Stimulated activated CD4-positive, alpha-beta T cell treated with anti-CD3 and anti-CD28 coated beads, TNF-alpha, amount 100 ng/mL, for 48 hours (primary cell): ENCODE measurements at regions not wholly inside any gene's neighbourhood (a gene's known extent, or its start where the extent isn't known, plus 50 kb on each side); places are given as distances from the start of the nearest gene placed in this dataset.
"Not testable (repeated sequence)": the region's sequence is repeated elsewhere in the genome, so short reads cannot be mapped to it uniquely, and the experiment has no call there.

Source experiments
- DNase-seq, 3 donors: peaks; one replicate each; pipeline ENCODE4 v3.0.0-alpha.2; 2020; ENCODE audit warnings: low read depth in 3 of 3

DNA sequence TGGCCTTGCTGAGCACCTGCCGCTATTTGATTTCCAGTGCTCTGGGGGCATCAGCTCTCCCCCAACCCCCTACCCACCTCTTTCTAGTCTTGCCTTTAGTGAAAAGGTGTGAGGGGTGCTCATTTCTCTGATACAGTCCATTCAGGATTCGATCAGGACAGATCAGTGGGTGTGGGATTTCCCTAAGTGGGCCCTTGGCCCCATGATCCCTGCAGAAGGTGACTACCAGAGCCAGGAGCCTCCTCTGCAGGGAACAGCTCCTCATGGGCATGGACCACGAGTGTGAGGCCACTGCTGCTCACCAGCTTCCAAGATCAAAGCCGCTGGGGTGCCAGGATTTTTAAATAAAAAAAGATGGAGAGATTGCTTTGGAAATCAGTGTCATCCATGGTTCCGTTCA lies 835.2 kb upstream of the ID2 start:
- DNase-seq, result no peak

DNA sequence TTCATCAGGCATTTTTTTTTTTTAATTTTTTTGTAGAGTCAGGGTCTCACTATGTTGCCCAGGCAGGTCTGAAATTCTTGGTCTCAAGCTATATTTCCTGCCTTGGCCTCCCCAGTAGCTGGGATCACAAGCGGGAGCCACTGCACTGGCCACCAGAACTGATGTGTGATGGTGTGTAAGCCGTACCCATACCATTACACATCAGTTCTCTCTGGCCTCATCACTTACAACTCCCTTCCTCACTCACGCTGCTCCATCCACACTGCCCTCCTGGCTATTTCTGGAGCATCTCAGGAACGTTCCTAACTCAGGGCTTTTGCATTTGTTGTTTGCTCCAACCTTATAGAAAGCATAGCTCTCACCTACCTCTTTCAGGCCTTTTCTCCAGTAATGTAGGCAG lies 834.5 kb upstream of the ID2 start:
- DNase-seq, result no peak

DNA sequence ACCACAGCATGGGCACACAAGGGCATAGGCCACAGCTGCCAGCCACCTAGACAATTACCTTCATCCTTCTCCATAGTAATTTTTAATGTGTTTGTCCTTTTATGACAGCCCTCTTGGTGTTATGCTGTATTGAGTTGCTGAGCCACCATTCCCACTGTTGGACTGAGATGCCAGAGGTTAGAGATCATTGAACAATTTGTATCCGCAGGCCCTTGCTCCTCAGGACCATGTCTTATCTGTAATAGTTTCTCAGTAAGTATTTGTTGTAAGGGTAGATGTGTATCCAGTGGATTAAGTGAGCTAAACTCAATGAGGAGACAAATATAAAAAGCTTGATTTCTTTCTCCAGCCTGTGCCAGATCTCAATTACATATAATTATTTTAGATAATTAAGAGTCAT lies 832.8 kb upstream of the ID2 start:
- no peak for DNase-seq

DNA sequence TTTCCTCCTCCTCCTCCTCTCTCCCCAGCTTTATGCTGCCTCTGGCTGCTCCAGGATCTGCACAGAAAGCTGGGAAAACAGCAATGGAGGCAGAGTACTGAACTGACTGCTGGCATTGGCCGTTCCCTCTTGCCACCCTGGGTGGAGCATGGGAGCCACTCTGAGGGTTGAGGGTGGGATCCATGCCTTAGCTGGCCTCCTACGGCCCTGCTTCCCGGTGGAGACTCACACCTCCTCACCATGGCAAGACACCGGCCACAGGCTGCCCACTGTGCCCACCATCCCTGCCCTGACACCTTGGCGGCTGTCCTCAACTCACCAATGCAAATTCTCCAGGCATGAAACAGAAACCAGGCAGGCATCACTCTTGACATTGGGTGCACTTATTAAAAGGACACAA lies 832.3 kb upstream of the ID2 start:
- DNase-seq, result no peak

DNA sequence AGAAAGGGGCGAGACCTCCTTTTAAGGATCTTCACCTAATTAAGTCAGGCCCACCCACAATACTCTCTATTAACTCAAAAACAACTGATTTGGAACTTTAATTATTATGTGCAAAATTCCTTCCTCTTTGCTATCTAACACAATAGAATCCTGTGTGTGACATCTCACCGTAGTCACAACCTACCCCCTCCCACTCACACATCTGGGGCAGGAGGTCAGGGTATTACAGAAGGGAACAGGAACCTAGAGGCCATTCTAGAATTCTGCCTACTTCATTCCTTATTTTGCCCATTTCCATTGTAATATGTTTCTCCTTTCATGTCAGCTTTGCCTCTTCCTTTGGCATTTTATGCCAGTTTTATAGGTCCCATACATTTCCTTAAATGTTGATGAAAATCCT lies 829.3 kb upstream of the ID2 start:
- no peak for DNase-seq

DNA sequence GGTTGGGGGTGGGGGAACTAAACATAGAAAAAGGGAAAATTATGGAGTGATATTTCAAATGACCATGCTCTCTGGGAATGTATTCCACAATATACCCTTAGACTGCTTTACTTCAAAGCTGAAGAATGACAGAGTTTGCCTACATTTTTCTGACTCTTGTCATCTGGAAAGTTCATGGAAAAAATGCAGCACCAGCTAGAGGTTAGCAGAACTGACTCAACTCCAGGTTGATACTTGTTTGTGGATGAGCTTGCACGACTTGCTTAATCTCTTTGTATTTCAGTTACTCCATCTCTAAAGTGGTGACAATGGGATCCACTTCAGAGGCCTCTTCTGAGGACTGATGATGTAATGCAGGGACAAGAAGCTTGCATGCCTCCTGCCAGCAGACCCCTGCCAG lies 824.0 kb upstream of the ID2 start:
- no peak for DNase-seq

DNA sequence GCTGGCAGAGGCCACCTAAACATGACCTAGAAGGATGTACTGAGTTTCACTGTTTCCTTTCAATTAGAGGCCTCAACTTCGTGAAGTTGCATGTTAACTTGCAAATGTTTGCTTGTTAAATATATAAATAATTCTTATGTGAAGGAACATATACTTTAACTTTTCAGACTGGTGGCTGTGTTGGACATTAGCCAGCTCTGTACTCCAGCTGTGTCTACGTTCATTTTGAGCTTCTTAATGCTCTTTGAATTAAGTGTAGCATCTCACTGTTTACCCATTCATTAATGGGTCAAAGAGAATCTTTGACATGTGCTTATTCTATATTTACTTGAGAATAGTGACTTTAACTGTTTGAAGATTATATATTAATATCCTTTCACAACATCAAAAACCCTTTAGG lies 823.2 kb upstream of the ID2 start:
- no peak for DNase-seq

DNA sequence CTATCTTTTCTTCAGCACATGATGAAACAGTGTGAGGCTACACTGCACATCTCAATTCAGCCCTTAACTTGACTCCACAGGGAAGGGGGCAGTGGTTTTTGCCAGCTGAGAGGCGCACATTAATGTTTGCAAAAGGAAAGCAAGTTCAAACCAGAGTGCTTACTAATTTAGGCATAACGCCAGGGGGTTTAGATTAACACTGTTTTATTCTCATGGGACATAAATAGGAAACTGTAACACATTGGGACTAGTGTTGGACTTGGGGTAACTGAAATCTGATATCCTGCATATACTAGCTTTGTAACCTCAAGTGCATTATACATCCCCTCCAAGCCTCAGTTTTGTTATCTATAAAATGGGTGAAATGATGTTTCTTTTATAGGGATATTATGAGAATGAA lies 821.2 kb upstream of the ID2 start:
- no peak for DNase-seq

DNA sequence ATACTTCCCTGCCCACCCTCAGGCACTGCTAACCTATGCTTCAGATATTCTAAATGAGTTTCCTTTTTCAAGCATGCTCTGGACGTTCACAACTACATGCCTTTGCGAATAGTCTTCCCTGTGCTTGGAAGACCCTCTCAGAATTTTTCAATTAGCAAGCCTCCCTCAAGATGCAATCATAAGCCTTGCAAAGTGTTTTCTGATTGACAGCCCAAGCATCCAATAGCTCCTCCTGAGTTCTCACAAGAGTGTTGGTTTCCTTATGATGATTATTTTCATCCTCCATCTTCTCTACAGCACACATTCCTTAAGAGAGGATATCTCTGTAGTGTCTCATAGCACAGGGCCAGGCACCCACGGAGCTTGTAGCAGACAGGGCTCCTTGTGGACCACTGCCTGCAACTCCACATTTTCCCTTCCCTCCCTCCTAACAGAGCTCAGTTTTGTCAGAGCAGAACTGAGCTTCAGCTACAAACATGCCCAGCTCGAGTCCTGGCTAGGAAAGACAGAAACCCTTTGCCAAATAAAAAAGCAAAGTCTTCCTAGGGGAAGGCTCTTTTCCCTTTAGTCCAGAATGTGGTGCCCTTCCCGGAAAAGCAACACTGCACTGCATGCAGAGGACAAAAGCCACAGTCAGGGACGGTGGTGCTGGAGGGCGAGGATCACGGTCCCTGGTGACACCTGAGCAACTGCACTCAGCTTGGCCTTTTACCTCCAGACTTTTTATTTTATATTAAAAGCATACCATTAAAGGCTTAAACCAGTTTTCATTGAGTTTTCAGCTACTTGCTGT lies 819.8 kb upstream of the ID2 start:
- DNase-seq, result no peak

DNA sequence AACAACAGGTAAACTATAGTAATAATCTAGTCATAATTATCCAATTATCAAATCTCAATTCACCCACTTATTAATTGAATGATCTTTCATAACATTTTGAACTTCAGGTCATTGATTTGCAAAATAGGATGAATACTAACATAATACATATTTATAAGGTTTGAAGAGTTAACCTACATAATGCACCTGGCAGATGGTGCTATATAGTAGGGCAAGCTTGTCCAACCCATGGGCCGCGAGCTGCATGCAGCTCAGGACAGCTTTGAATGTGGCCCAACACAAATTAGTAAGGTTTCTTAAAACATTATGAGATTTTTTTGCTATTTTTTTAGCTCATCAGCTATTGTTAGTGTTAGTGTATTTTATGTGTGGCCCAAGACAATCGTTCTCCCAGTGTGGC lies 815.8 kb upstream of the ID2 start:
- no peak for DNase-seq

DNA sequence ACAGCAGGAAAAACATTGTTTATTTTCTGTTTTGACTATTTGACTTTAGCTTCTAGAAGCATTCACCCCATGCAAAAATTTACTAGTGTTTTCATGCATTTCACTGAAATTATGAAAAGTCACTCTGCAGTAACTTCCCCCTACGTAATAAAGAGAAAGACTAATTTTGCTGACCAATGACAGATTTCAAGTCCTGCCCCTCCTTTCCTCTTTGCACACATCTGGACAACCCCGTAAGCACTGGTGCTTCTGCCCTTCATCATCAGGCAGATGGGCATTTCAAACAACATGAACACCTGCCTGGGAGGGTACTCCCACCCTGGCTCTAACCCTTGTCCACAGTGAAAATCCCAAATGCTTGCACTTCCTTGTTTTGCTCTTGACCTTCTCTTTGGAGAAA lies 815.0 kb upstream of the ID2 start:
- DNase-seq, result no peak

DNA sequence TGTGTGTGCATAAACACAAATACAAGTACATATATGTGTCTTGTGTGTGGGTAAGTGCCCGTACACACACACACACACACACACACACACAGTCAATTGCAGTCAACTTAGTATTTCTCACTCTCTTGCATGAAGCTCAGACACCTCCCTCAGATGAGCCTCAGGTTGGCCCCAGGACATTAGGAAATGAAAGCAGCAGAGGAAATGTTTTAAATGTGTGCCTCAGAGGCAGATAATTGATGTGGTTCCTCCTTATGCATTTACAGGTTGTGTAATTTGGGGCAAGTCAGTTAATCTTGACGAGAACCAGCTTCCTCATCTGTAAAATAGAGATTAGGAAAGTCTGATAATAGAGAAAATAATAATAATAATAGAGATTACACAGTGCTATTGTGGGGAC lies 814.0 kb upstream of the ID2 start:
- no peak for DNase-seq

DNA sequence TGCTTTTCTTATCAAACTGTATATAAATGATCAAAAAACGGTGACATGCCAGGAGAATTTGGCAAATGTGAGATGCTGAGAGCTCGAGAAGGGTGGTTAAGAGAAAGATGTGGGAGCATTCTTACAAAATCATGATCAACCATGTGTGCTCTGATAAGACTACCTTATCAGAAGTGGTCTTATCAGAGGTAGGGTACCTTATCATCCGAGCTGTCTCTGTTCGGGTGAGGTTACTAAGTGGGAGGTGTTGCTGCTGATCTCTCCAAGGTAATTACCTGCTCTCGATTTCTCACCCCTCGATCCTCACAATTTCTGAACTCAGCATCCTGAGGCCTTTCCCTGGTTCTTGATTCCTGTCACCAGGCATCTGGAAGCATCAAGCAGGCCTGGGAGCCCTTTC lies 813.0 kb upstream of the ID2 start:
- no peak for DNase-seq

DNA sequence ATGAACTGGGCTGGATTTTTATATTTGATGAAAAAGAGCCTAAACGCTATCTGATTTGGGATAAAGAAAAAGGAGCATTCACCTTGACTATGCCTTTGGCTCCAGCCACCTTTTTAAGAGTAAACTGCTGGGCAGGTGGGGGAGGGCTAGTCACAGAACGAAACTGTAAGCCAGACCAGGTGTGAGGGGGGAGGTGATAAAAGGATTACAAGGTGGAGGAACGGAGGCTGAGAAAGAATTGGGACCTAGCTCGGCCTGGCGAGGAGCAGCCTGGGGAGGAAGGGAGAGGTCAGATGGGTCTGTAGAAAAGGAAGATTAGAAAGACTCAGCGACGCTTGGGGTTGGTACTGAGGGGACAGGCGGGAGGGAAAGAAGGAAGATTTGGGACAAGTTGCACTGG lies 805.4 kb upstream of the ID2 start:
- DNase-seq, result not testable (repeated sequence)

DNA sequence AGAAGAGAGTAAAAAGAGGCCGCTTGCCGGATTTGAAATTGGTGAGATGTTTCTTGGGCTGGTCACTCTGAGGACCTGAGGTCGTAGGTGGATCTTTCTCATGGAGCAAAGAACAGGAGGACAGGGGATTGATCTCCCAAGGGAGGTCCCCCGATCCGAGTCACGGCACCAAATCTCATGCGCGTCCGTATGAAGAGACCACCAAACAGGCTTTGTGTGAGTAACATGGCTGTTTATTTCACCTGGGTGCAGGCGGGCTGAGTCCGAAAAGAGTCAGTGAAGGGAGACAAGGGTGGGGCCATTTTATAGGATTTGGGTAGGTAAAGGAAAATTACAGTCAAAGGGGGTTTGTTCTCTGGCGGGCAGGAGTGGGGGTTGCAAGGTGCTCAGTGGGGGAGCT lies 803.6 kb upstream of the ID2 start:
- not testable (repeated sequence) for DNase-seq

DNA sequence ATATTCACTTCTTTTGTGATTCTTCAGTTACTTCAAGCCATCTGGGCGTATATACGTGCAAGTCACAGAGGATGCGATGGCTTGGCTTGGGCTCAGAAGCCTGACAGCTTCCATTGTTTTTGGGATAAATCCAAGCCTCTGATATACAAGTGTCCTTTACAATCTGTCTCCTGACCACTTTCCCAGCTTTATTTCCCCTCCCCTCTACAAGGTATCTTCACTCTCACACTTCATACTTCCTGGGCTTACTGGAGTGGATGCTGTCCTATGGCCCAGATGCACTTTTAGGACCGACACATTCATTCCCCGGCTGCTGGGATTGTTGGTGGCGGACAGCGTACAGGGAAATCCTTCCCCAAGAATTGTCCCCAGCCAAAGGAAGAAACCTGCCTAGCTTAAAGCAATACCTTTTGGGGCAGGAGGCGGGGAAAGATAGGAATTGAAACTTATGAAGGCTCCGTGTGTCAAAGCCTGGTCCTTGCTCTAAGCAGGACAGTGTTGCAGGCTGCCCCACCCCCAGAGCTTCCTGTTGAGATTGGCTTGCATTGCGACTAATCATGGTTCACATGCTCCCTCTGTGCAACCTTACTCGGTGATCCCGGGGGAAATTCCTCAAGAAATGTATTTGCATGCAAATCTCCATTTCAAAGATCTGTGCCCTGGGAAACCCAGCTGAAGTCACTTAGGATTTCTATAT lies 802.9 kb upstream of the ID2 start:
- DNase-seq, result no peak

DNA sequence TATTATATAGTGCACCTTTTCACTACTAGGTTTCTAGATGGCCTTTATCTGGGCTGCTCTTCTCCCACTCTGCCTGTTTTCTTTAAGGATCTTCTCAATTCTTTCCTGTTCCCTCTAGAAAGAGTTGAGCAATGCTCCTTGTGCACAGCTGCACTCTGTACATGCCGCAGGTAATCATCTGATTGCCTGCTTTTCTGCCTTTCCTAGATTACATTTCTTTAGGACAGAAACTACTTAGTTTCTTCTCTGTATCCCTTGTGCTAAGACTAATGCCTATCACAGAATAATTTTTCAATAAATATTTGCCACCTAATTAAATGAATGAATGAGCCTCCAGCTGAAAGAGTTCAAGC lies 802.4 kb upstream of the ID2 start:
- no peak for DNase-seq

DNA sequence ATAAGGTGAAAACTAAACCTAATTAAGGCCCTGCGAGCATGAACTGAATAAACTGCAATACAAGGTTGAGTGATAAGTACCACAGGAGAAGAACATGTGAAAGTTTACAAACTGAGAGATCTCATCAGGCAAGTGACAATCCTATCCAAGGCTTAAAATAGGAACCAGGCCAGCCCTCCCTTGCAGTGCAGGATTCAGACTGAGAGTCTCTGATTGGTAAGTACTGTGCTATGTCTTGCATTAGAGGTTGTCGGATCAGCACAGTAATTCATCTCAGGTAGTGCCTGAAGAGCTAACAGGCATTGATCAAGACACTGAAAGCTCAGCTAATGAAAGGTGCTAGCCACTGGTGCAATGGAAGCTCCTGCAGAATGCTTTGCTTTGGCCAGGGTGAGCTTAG lies 801.7 kb upstream of the ID2 start:
- no peak for DNase-seq

DNA sequence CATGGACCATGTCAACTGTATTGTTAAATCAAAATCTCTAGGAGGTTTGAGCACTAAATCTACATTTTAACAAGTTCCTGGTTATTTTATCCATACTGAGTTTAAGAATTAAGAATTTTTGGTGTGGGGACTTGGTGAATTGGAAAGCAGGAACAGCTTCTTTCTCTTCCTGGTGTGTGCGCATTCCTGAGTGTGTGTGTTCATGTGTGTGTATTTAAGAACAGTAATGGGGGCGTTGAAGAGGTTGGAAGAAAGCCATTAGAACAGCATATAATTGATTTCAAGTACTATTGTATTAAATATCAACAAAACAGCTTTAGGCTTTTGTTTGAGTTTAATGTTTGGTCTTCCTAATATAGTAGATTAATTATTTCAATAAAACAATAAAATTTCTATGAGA lies 801.3 kb upstream of the ID2 start:
- DNase-seq, result no peak

DNA sequence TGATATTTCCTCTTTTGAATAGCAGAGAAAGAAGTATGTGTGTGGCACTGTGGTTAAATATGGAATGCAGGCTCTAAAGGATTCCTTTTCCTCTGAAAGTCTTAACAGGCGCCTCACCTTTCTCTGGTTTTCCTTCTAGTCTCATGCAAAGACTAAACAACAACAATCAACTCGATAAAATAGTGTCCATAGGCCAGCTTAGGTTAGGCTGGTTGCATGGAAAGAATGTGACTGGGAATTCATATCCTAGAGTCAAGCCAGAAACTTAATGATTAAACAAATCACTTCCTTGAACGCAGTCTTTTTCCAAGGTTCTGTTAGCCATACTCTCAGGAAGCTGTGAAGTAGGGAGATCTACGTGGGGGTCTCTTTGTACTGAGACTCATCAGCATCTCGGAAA lies 800.8 kb upstream of the ID2 start:
- DNase-seq, result no peak

DNA sequence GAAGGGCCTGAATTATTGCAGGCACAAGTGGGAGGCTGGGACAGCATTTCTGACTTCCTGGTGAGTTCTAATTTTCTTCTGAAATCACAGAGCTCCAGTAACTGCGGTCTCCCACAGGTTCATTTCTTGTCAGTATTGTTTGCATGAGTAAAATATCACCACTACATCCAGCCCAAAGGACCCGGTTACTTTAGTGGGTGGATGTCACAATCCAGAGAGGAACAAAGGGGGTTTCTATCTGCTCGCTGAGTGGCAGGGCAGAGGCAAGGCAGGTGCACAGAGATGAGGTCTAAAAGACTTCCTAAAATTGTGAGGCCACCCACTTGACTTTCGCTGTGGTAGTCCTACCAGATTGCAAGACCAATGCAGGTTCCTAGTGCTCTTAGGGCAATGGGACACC lies 800.4 kb upstream of the ID2 start:
- no peak for DNase-seq

DNA sequence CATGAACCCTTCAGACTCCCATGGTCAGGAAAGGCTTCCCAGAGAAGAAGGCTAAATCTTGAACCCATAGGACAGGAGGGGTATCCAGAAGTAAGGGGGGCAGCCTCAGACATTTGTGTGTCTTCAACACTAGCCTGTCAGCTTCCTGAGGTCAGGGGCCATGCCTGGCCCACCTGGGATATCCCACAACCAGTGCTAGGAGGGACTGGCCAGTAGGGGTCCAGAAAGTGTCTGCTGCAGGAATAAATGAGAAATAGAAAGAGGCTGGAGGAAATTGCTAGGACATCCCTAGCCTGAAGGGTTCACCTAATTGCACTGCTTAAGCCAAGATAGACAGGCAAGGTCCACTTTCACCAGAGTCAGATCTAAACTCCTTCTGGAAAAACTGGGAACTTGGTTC lies 799.6 kb upstream of the ID2 start:
- DNase-seq, result no peak

DNA sequence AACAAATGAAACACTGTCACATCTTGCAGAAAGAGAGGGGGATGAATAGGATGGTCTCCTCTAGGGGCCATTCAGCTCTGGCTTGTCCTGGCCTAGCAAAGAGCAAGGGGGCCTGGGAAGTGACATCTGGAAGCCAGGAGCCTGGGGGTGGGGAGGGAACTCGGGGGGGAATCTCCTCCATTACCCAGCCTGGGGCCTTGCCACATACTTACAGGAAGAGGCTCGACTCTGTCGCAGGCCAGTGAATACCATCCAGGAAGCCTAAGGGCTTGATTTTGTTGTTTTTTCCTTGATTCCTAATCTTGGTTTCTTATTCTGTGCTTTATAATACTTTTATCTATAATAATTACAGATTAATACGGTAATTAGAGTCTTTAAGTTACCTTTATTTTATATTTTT lies 797.5 kb upstream of the ID2 start:
- DNase-seq, result no peak

DNA sequence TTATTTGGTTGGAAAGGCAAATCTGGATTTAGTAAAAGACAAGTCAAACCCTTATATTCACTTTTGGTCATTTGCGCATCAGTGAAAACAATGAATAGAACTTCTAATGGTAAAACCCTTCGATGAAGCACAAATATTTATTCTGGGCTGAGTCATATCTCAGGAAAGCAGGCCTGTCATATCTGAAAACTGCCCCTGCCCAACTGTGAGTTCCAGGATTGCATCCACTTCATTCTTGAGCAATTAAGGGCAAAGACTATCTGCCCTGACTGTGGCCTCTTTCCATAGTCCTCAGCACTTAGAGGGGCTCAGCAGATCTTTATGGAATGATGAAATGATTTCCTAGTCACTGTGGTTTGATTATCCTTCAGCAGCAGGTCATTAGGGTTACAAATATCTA lies 795.2 kb upstream of the ID2 start:
- no peak for DNase-seq
